Nucleus accumbens (tissue), 56 donors: ENCODE measurements at regions not wholly inside any gene's neighbourhood (a gene's known extent, or its start where the extent isn't known, plus 50 kb on each side); places are given as distances from the start of the nearest gene placed in this dataset.

ENCODE experiments used
- DNase-seq, 56 donors: peaks; one replicate each; lab custom pipeline; 2025; lab: John Stamatoyannopoulos, UW

GRCh38 chr13:79771493-79771892 lies 290.5 kb downstream of the NDFIP2 start:
- no peak for DNase-seq

- no peak for DNase-seq
These were observed 289.1 kb downstream of the NDFIP2 start for GRCh38 chr13:79770056-79770455.

GRCh38 chr13:79767126-79767525 lies 286.2 kb downstream of the NDFIP2 start:
- no peak for DNase-seq

GRCh38 chr13:79765331-79765730 lies 284.4 kb downstream of the NDFIP2 start:
- DNase-seq: no peak

- no peak for DNase-seq
These were observed 269.1 kb downstream of the NDFIP2 start for GRCh38 chr13:79749984-79750551.

- DNase-seq: no peak
These were observed 268.6 kb downstream of the NDFIP2 start for GRCh38 chr13:79749566-79749965.

GRCh38 chr13:79745081-79745480 lies 264.1 kb downstream of the NDFIP2 start:
- DNase-seq: no peak

- no peak for DNase-seq
These were observed 262.0 kb downstream of the NDFIP2 start for GRCh38 chr13:79742923-79743322.

GRCh38 chr13:79740991-79741390 lies 260.0 kb downstream of the NDFIP2 start:
- DNase-seq: no peak

- no peak for DNase-seq
These were observed 255.4 kb downstream of the NDFIP2 start for GRCh38 chr13:79736356-79736755.

- DNase-seq: no peak
These were observed 254.3 kb downstream of the NDFIP2 start for GRCh38 chr13:79735228-79735627.

GRCh38 chr13:79727086-79727485 lies 246.1 kb downstream of the NDFIP2 start:
- no peak for DNase-seq

GRCh38 chr13:79725841-79726240 lies 244.9 kb downstream of the NDFIP2 start:
- DNase-seq: no peak

- DNase-seq: no peak
These were observed 243.6 kb downstream of the NDFIP2 start for GRCh38 chr13:79724348-79725103.

GRCh38 chr13:79723519-79724024 lies 242.6 kb downstream of the NDFIP2 start:
- DNase-seq: no peak

GRCh38 chr13:79722885-79723445 lies 242.0 kb downstream of the NDFIP2 start:
- peak in 2 of 56 donors; percentile 2 to 7 for DNase-seq

- DNase-seq: no peak
These were observed 235.2 kb downstream of the NDFIP2 start for GRCh38 chr13:79716191-79716590.

- DNase-seq: no peak
These were observed 230.7 kb downstream of the NDFIP2 start for GRCh38 chr13:79711631-79712030.

- no peak for DNase-seq
These were observed 229.4 kb downstream of the NDFIP2 start for GRCh38 chr13:79710376-79710775.

GRCh38 chr13:79709471-79709870 lies 228.5 kb downstream of the NDFIP2 start:
- no peak for DNase-seq

- DNase-seq: no peak
These were observed 222.8 kb downstream of the NDFIP2 start for GRCh38 chr13:79703772-79704171.

GRCh38 chr13:79695754-79696153 lies 214.8 kb downstream of the NDFIP2 start:
- no peak for DNase-seq
